ENCODE measurements at regions not wholly inside any gene's neighbourhood (a gene's known extent, or its start where the extent isn't known, plus 50 kb on each side); places are given as distances from the start of the nearest gene placed in this dataset.
"Not testable (repeated sequence)": the region's sequence is repeated elsewhere in the genome, so short reads cannot be mapped to it uniquely, and the experiment has no call there.

DNA sequence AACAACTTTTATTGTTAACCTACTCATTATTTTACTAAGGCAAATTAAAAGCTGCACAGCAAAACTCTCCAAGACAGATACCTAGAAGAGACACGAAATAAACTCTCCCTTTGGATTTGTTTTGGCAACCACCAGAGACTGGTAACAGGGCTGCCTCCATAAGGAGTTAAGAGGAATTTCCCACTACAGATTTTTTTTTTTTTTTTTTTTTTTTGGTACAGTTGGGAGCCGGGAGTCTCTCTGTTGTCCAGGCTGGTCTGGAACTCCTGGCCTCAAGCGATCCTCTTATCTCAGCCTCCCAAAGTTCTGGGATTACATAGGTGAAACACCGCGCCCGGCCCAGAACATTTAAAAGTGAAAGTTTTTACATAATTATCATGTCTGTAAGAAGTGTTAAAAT lies 73.6 kb upstream of the VGLL4 start:
- Histone ChIP-seq H3K27ac (no peak overlapping the region), H3K9ac (ENCODE audit: insufficient read length) (no peak overlapping the region), H3K4me3 (no peak overlapping the region), H3K9me3 (ENCODE audit: low read depth, low read length) (no peaks in the 10 kb centered on the region), H3K36me3 (ENCODE audit: insufficient read depth, low read length) (no peaks in the 10 kb centered on the region)
- no peak for DNase-seq (ENCODE audit: low read depth, low spot score)
- TF ChIP-seq FOXP2 (optimal IDR thresholded peaks at IDR 0.05; ENCODE audit: control extremely low read depth, extremely low read length, insufficient read depth) (no peak), POLR2AphosphoS5 (IDR thresholded peaks at IDR 0.05; ENCODE audit: borderline replicate concordance, low read depth, low read length) (no peak), EZH2 (IDR thresholded peaks at IDR 0.05) (no peak)

DNA sequence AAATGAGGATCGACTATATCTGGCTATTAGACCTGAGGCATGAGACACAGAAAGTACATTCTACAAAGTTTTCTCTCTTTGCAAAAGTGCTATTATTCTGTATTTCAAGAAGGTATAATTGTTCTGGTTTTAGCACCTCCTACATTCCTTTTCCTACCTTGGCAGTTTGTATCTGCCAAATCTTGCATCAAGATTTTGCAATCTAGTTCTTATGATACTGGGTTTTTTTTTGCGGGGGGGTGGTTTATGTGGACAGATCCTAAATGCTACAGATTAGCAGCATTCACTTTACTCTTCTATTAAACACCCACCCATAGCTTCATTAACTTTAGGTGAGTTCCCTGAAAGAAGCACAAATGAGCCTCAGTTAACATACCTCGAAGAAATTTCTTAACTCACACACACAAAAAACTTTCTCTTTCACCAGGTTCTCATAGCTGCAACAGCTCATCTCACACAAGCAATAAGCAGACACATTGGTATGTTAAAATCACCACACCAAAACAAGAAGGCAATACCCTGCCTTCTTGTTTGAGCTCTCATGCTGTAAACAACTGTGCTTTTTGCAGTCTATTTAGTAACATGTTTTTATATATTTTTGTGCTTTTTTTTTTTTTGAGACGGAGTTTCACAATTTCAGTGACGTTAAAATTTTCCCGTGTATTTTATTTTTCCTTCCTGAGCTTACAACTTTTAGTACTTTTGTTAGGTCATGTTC lies 73.0 kb upstream of the VGLL4 start:
- DNase-seq (ENCODE audit: low read depth, low spot score): no peak
- no peaks in the 10 kb centered on the region for H3K9me3 ChIP-seq (ENCODE audit: low read depth, low read length)
- TF ChIP-seq EZH2 (IDR thresholded peaks at IDR 0.05) (no peak), FOXP2 (optimal IDR thresholded peaks at IDR 0.05; ENCODE audit: control extremely low read depth, extremely low read length, insufficient read depth) (no peak), POLR2AphosphoS5 (IDR thresholded peaks at IDR 0.05; ENCODE audit: borderline replicate concordance, low read depth, low read length) (no peak)
- no peak overlapping the region for H3K9ac ChIP-seq (ENCODE audit: insufficient read length)
- no peak overlapping the region for H3K4me3 ChIP-seq
- no peaks in the 10 kb centered on the region for H3K36me3 ChIP-seq (ENCODE audit: insufficient read depth, low read length)
- H3K27ac ChIP-seq: no peak overlapping the region

DNA sequence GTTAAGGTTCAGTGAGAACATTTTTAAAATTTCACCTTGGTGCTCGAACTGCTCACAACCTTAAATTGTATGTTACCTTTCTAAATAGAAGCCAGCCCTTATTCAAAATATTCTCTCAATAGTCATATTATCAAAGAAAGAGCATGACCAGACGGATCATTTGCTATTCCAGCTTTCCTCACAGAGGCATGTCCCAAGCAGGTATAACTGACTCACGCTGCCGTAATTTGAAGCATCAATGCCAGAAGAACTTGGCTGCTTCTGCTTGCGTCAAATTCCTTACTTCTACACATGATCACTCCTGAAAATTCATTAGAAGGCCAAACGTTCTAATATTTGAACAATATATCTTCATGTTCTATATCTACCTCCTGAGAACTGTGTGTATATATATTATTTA lies 69.5 kb upstream of the VGLL4 start:
- Histone ChIP-seq H3K9me3 (ENCODE audit: low read depth, low read length) (no peaks in the 10 kb centered on the region), H3K4me3 (no peak overlapping the region), H3K36me3 (ENCODE audit: insufficient read depth, low read length) (no peaks in the 10 kb centered on the region), H3K9ac (ENCODE audit: insufficient read length) (no peak overlapping the region), H3K27ac (no peak overlapping the region)
- TF ChIP-seq EZH2 (IDR thresholded peaks at IDR 0.05): no peak
- no peak for TF ChIP-seq FOXP2 (optimal IDR thresholded peaks at IDR 0.05; ENCODE audit: control extremely low read depth, extremely low read length, insufficient read depth)
- no peak for TF ChIP-seq POLR2AphosphoS5 (IDR thresholded peaks at IDR 0.05; ENCODE audit: borderline replicate concordance, low read depth, low read length)
- DNase-seq (ENCODE audit: low read depth, low spot score): no peak

DNA sequence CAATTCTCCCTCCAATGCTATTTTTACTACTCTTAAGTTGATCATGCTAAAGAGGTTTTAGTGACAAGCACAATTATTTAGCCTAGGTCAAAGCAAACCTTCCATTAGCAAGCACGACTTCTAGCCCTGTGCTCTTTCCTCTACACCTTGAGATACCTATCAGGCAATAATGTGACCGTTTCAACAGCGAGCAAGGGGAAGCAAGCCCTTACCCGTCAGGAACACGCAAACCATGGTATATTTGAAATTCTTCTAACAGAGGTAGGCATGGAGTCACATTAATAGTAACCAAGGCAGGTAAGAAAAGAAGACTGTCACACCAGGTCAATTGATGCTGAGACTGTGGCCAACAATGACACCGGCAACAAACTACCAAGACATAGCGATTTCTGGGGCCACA lies 68.9 kb upstream of the VGLL4 start:
- no peak overlapping the region for H3K27ac ChIP-seq
- H3K9ac ChIP-seq (ENCODE audit: insufficient read length): no peak overlapping the region
- H3K9me3 ChIP-seq (ENCODE audit: low read depth, low read length): no peaks in the 10 kb centered on the region
- DNase-seq (ENCODE audit: low read depth, low spot score): no peak
- TF ChIP-seq FOXP2 (optimal IDR thresholded peaks at IDR 0.05; ENCODE audit: control extremely low read depth, extremely low read length, insufficient read depth) (no peak), POLR2AphosphoS5 (IDR thresholded peaks at IDR 0.05; ENCODE audit: borderline replicate concordance, low read depth, low read length) (no peak), EZH2 (IDR thresholded peaks at IDR 0.05) (no peak)
- H3K4me3 ChIP-seq: no peak overlapping the region
- no peaks in the 10 kb centered on the region for H3K36me3 ChIP-seq (ENCODE audit: insufficient read depth, low read length)

DNA sequence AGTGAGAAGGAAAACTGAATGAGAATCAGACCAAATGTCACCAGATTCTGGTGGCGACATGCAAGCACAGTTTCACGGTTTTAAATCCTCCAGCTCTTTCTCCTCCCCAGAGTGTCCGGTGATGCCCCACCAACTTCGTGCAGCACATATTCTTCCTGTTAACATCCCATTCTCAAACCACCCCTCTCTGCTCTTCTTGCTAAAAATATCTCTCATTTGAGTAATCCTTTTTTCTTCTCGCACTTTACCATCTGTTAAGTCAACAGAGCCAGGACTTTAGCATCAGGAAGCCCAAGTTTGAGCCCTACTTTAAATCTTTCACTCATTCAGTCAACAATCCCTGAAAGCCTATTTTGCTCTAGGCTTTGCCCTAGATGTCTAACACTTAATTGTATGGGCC lies 68.2 kb upstream of the VGLL4 start:
- H3K9me3 ChIP-seq (ENCODE audit: low read depth, low read length): no peaks in the 10 kb centered on the region
- H3K27ac ChIP-seq: no peak overlapping the region
- H3K36me3 ChIP-seq (ENCODE audit: insufficient read depth, low read length): no peaks in the 10 kb centered on the region
- H3K4me3 ChIP-seq: no peak overlapping the region
- TF ChIP-seq EZH2 (IDR thresholded peaks at IDR 0.05): no peak
- no peak for TF ChIP-seq POLR2AphosphoS5 (IDR thresholded peaks at IDR 0.05; ENCODE audit: borderline replicate concordance, low read depth, low read length)
- TF ChIP-seq FOXP2 (optimal IDR thresholded peaks at IDR 0.05; ENCODE audit: control extremely low read depth, extremely low read length, insufficient read depth): no peak
- H3K9ac ChIP-seq (ENCODE audit: insufficient read length): no peak overlapping the region
- no peak for DNase-seq (ENCODE audit: low read depth, low spot score)

DNA sequence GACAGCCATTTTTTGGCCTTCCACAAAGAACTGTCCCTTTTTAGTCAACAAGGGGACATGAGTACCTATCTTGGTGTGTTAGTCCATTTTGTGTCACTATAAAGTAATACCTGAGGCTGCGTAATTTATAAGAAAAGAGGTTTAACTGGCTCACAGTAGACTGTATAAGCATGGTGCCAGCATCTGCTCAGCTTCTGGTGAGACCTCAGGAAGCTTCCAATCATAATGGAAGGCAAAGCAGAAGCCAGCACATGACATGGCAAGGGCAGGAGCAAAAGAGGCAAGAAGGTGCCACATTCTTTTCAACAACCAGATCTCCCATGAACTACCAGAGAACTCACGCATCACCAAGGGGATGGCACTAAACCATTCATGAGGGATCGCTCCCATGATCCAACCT lies 66.1 kb upstream of the VGLL4 start:
- Histone ChIP-seq H3K9ac (ENCODE audit: insufficient read length) (no peak overlapping the region), H3K27ac (no peak overlapping the region), H3K36me3 (ENCODE audit: insufficient read depth, low read length) (no peaks in the 10 kb centered on the region), H3K4me3 (no peak overlapping the region), H3K9me3 (ENCODE audit: low read depth, low read length) (no peaks in the 10 kb centered on the region)
- TF ChIP-seq FOXP2 (optimal IDR thresholded peaks at IDR 0.05; ENCODE audit: control extremely low read depth, extremely low read length, insufficient read depth) (no peak), POLR2AphosphoS5 (IDR thresholded peaks at IDR 0.05; ENCODE audit: borderline replicate concordance, low read depth, low read length) (no peak), EZH2 (IDR thresholded peaks at IDR 0.05) (no peak)
- no peak for DNase-seq (ENCODE audit: low read depth, low spot score)

DNA sequence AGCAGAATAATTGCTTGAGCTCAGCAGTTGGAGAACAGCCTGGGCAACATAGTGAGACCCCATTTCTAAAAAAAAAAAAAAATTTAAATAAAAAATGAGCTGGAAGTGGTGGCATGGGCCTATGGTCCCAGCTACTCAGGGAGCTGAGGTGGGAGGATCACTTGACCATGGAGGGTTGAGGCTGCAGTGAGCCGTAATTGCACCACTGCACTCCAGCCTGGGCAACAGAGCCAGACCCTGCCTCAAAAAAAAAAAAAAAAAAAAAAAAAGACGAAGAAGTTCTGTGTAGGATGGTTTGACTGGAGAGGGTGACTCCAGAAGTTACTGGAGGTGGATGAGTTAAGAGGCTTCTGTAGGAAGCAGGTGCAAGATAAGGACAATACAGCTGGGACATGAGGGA lies 63.4 kb upstream of the VGLL4 start:
- H3K4me3 ChIP-seq; H3K9me3 ChIP-seq (ENCODE audit: low read depth, low read length); DNase-seq (ENCODE audit: low read depth, low spot score); H3K27ac ChIP-seq; H3K36me3 ChIP-seq (ENCODE audit: insufficient read depth, low read length); H3K9ac ChIP-seq (ENCODE audit: insufficient read length): not testable (repeated sequence)

DNA sequence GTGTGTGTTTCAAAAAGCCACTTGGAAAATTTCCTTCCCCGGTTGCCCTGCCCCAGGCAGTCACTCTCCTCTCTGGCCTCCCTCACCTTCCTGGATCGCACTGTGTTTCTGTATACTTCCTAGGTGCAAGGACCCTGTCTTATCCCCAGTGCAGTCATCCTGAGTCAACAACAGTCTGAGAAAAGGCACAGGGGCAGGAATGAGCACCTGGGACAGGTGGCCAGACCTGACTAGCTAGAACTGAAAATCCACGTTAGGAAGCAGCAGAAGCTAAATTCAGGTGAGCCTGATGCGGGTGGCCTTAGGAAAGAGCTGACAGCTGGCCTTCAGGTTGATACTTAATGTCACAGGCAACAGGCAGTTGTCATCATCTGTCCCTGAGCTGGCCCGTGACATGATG lies 62.9 kb upstream of the VGLL4 start:
- Histone ChIP-seq H3K27ac (no peak overlapping the region), H3K9me3 (ENCODE audit: low read depth, low read length) (no peaks in the 10 kb centered on the region), H3K9ac (ENCODE audit: insufficient read length) (no peak overlapping the region), H3K4me3 (no peak overlapping the region), H3K36me3 (ENCODE audit: insufficient read depth, low read length) (no peaks in the 10 kb centered on the region)
- no peak for TF ChIP-seq FOXP2 (optimal IDR thresholded peaks at IDR 0.05; ENCODE audit: control extremely low read depth, extremely low read length, insufficient read depth)
- no peak for TF ChIP-seq EZH2 (IDR thresholded peaks at IDR 0.05)
- TF ChIP-seq POLR2AphosphoS5 (IDR thresholded peaks at IDR 0.05; ENCODE audit: borderline replicate concordance, low read depth, low read length): no peak
- no peak for DNase-seq (ENCODE audit: low read depth, low spot score)

DNA sequence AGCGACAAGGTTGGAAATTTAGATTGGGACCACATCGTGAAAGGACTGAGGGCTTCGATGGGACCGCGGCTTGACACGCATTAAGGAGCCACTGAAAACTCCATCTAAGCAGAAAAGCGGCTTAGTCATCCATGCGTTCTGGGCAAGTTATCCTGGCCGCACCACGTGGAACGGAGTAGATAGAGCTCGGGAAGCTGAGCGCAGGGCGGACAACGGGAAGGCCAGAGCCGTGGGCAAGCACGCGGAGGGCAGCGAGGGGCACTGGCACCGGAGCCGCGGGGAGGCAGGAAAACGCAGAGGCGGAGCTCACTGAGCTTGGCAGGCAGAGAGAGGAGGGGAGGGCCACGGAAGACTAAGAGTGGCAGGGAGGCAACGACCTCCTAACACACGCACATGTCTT lies 61.3 kb upstream of the VGLL4 start:
- H3K36me3 ChIP-seq (ENCODE audit: insufficient read depth, low read length): no peaks in the 10 kb centered on the region
- TF ChIP-seq EZH2 (IDR thresholded peaks at IDR 0.05): no peak
- TF ChIP-seq FOXP2 (optimal IDR thresholded peaks at IDR 0.05; ENCODE audit: control extremely low read depth, extremely low read length, insufficient read depth): no peak
- no peak for TF ChIP-seq POLR2AphosphoS5 (IDR thresholded peaks at IDR 0.05; ENCODE audit: borderline replicate concordance, low read depth, low read length)

More for the DNA sequence above, 61.3 kb upstream of the VGLL4 start:
- Histone ChIP-seq H3K4me3 (no peak overlapping the region), H3K27ac (no peak overlapping the region), H3K9me3 (ENCODE audit: low read depth, low read length) (no peaks in the 10 kb centered on the region), H3K9ac (ENCODE audit: insufficient read length) (no peak overlapping the region)
- no peak for DNase-seq (ENCODE audit: low read depth, low spot score)
